Progenitor cell of endocrine pancreas (in vitro differentiated cells): ENCODE measurements at regions not wholly inside any gene's neighbourhood (a gene's known extent, or its start where the extent isn't known, plus 50 kb on each side); places are given as distances from the start of the nearest gene placed in this dataset.

Source experiments
- DNase-seq: peaks from one replicate; pipeline ENCODE4 v3.0.0; 2021; ENCODE audit warnings: low spot score; ENCODE audit not compliant: unreplicated experiment
- H3K27ac Mint-ChIP-seq: 2 replicates; pipeline ENCODE4 v1.8.0; 2021; ENCODE audit warnings: mild to moderate bottlenecking, moderate library complexity, mixed read lengths
- H3K27me3 Mint-ChIP-seq: 2 replicates; pipeline ENCODE4 v1.8.0; 2021; ENCODE audit warnings: mixed read lengths
- H3K36me3 Mint-ChIP-seq: 2 replicates; pipeline ENCODE4 v1.8.0; 2022; ENCODE audit warnings: mixed read lengths; ENCODE audit not compliant: insufficient read depth
- H3K4me1 Mint-ChIP-seq: 2 replicates; pipeline ENCODE4 v1.8.0; 2021; ENCODE audit warnings: low read depth, mixed read lengths
- H3K4me3 Mint-ChIP-seq: 2 replicates; pipeline ENCODE4 v1.8.0; 2021; ENCODE audit warnings: low read depth, mild to moderate bottlenecking, moderate library complexity, mixed read lengths
- H3K9me3 Mint-ChIP-seq: 2 replicates; pipeline ENCODE4 v1.8.0; 2021; ENCODE audit warnings: low read depth, mixed read lengths
- TF ChIP-seq, protein P1 (sequence below): fragments of 200-600 bp; sonication (generic); IDR thresholded peaks from one replicate; pipeline ENCODE4 v1.5.0; 2021; ENCODE audit warnings: antibody characterized with exemption, mild to moderate bottlenecking; ENCODE audit not compliant: unreplicated experiment

DNA sequence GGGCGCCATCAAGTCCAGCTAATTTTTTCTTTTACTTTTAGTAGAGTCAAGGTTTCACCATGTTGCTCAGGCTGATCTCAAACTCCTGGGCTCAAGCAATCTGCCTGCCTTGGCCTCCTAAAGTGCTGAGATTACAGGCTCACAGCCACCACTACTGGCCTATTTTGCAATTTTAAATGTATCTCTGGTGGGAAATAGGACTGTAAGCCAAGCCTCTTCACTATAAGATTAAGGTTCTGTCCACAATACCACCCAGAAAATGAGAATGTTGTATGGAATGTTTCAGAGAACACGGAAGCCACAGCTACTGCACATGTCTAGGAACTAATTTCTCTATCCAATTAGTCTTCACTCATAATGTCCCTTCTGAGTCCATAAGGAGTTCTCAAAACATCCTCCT is 607.3 kb downstream of the PRELID2 start:
- no peak for DNase-seq
- H3K36me3 Mint-ChIP-seq = no peaks in the 10 kb centered on the region
- peaks cover 6% of the 10 kb centered on the region for H3K4me1 Mint-ChIP-seq
- H3K9me3 Mint-ChIP-seq = no peaks in the 10 kb centered on the region
- H3K27ac Mint-ChIP-seq = no peak overlapping the region
- TF ChIP-seq, protein P1, sequence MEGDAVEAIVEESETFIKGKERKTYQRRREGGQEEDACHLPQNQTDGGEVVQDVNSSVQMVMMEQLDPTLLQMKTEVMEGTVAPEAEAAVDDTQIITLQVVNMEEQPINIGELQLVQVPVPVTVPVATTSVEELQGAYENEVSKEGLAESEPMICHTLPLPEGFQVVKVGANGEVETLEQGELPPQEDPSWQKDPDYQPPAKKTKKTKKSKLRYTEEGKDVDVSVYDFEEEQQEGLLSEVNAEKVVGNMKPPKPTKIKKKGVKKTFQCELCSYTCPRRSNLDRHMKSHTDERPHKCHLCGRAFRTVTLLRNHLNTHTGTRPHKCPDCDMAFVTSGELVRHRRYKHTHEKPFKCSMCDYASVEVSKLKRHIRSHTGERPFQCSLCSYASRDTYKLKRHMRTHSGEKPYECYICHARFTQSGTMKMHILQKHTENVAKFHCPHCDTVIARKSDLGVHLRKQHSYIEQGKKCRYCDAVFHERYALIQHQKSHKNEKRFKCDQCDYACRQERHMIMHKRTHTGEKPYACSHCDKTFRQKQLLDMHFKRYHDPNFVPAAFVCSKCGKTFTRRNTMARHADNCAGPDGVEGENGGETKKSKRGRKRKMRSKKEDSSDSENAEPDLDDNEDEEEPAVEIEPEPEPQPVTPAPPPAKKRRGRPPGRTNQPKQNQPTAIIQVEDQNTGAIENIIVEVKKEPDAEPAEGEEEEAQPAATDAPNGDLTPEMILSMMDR = no peak
- H3K4me3 Mint-ChIP-seq = no peak overlapping the region
- no peaks in the 10 kb centered on the region for H3K27me3 Mint-ChIP-seq

DNA sequence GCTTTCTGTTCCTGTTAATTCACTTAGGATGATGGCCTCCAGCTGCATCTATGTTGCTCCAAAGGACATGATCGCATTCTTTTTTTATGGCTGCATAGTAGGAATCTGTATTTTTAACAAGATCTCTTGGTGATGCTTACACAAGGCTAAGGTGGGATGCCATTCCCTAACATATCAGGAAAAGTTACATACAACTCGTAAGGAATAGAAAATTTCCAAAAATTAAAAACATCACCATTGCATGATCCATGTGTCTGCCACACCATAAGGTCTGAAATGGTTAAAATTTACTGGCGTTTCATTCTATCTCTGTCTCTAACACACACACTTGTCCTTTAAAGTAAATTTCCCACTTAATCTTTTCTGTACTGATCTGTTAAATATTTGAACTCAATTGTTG is 608.4 kb downstream of the PRELID2 start:
- Mint-ChIP-seq H3K27ac (no peak overlapping the region), H3K4me3 (no peak overlapping the region), H3K9me3 (no peaks in the 10 kb centered on the region), H3K4me1 (peaks cover 6% of the 10 kb centered on the region), H3K36me3 (no peaks in the 10 kb centered on the region), H3K27me3 (no peaks in the 10 kb centered on the region)
- TF ChIP-seq, protein P1 = no peak
- no peak for DNase-seq

DNA sequence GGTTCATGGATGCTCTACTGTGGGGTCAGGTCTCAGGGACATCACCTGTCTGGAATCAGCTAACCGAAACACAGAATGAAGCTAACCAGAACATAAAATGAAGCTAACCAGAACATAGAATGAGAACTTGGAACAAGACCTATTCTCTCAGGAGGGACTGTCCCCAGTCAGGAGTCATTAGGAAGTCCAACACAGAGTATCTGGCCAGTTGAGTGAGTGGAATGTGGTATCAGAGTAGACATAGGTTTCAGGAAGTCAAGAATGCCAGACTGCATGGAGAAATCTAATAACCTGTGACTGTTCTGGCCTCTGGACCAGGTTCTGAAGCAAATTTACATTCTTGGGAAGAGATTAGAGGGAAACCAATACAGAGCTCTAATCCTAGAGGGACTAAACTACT is 609.6 kb downstream of the PRELID2 start:
- Mint-ChIP-seq H3K4me1 (peaks cover 6% of the 10 kb centered on the region), H3K27me3 (no peaks in the 10 kb centered on the region), H3K36me3 (no peaks in the 10 kb centered on the region), H3K4me3 (no peak overlapping the region), H3K27ac (no peak overlapping the region), H3K9me3 (no peaks in the 10 kb centered on the region)
- no peak for DNase-seq
- TF ChIP-seq, protein P1 = no peak

DNA sequence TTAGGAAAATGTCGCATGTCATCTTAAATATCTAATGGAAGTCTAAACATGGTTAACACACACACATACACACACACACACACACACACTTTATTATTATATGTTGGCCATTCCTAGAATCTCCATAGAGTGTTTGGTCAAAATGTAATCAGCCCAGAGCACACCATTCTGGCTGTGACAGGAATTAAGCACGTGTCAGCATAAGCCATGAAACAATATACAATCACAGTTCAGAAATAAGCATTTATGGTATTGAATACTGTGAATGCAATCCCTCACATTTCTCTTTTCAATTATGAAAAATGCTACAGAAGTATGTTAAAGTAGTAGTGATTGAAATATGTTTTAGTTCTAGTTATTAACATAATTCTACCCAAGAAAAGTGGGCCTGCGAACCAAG is 611.6 kb downstream of the PRELID2 start:
- TF ChIP-seq, protein P1 = no peak
- no peaks in the 10 kb centered on the region for H3K27me3 Mint-ChIP-seq
- H3K27ac Mint-ChIP-seq = no peak overlapping the region

DNA sequence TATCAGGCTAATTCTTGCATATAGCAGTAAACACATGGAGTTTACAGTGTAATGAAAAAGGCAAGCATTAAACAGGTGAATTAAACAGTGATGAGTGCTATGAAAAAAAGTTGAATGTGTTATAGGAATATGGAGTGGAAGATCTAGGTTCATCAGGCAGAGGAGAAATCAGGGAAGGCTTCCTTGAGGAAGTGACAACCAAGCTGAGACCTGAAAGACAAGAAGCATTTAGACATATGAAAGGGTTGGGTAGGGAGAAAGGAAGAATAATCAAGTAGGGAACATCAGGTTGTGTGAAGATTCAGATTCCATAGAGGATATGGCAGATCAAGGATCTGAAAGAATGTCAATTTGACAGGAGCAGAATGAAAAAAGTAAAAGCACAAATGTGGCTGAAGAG is 612.5 kb downstream of the PRELID2 start:
- no peak for DNase-seq
- TF ChIP-seq, protein P1 = no peak
- peaks cover 6% of the 10 kb centered on the region for H3K4me1 Mint-ChIP-seq
- H3K27me3 Mint-ChIP-seq = no peaks in the 10 kb centered on the region
- no peak overlapping the region for H3K4me3 Mint-ChIP-seq
- no peaks in the 10 kb centered on the region for H3K9me3 Mint-ChIP-seq
- H3K36me3 Mint-ChIP-seq = no peaks in the 10 kb centered on the region
- H3K27ac Mint-ChIP-seq = no peak overlapping the region

More for the DNA sequence above, 611.6 kb downstream of the PRELID2 start:
- Mint-ChIP-seq H3K36me3 (no peaks in the 10 kb centered on the region), H3K4me1 (peaks cover 6% of the 10 kb centered on the region), H3K9me3 (no peaks in the 10 kb centered on the region), H3K4me3 (no peak overlapping the region)
- DNase-seq = no peak
